Smooth muscle cell (in vitro differentiated cells): ENCODE measurements at regions not wholly inside any gene's neighbourhood (a gene's known extent, or its start where the extent isn't known, plus 50 kb on each side); places are given as distances from the start of the nearest gene placed in this dataset.

ENCODE experiments used
- DNase-seq: peaks from one replicate; lab custom pipeline; 2025; ENCODE audit not compliant: unreplicated experiment; lab: John Stamatoyannopoulos, UW
- H2AFZ ChIP-seq: fragments of 200-600 bp; sonication (generic); 2 replicates; pipeline ENCODE4 v1.6.0; 2016; ENCODE audit warnings: antibody characterized with exemption, low read depth, mild to moderate bottlenecking
- H3F3A ChIP-seq: fragments of 200-600 bp; sonication (generic); 2 replicates; pipeline ENCODE4 v1.6.0; 2017; ENCODE audit warnings: antibody characterized with exemption, low read depth
- H3K27ac ChIP-seq: fragments of 200-600 bp; sonication (generic); 2 replicates; pipeline ENCODE4 v1.5.1; 2016; ENCODE audit warnings: low read depth, mild to moderate bottlenecking
- H3K27me3 ChIP-seq: fragments of 200-600 bp; sonication (generic); 2 replicates; pipeline ENCODE4 v1.6.1; 2016; ENCODE audit warnings: low read depth, mild to moderate bottlenecking
- H3K36me3 ChIP-seq: fragments of 200-600 bp; sonication (generic); 2 replicates; pipeline ENCODE4 v1.5.1; 2016; ENCODE audit warnings: low read depth
- H3K4me1 ChIP-seq: fragments of 200-600 bp; sonication (generic); 2 replicates; pipeline ENCODE4 v1.5.1; 2016; ENCODE audit warnings: low read depth
- H3K4me2 ChIP-seq: fragments of 200-600 bp; sonication (generic); 2 replicates; pipeline ENCODE4 v1.6.0; 2016; ENCODE audit warnings: mild to moderate bottlenecking
- H3K4me3 ChIP-seq: fragments of 200-600 bp; sonication (generic); 2 replicates; pipeline ENCODE4 v1.5.1; 2016; ENCODE audit warnings: mild to moderate bottlenecking
- H3K79me2 ChIP-seq: fragments of 200-600 bp; sonication (generic); 2 replicates; pipeline ENCODE4 v1.6.0; 2016; ENCODE audit warnings: low read depth, mild to moderate bottlenecking
- H3K9ac ChIP-seq: fragments of 200-600 bp; sonication (generic); 2 replicates; pipeline ENCODE4 v1.6.0; 2016; ENCODE audit warnings: low read depth
- H3K9me3 ChIP-seq: fragments of 200-600 bp; sonication (generic); replicated peaks from 2 replicates; pipeline ENCODE4 v1.5.1; 2016; ENCODE audit warnings: low read depth
- H4K20me1 ChIP-seq: fragments of 200-600 bp; sonication (generic); 2 replicates; pipeline ENCODE4 v1.6.0; 2016; ENCODE audit warnings: low read depth
- WGBS: methylation state at CpG from one replicate; pipeline ENCODE4 v1.1.7; 2016; ENCODE audit warnings: low lambda C conversion rate; 5-methylcytosine and 5-hydroxymethylcytosine counted together
- TF ChIP-seq, protein P1 (sequence below): fragments of 200-600 bp; sonication (generic); IDR thresholded peaks from 2 replicates; pipeline ENCODE4 v1.5.1; 2017; ENCODE audit warnings: borderline replicate concordance, mild to moderate bottlenecking, antibody characterized with exemption; ENCODE audit not compliant: insufficient read depth, poor library complexity, severe bottlenecking

DNA sequence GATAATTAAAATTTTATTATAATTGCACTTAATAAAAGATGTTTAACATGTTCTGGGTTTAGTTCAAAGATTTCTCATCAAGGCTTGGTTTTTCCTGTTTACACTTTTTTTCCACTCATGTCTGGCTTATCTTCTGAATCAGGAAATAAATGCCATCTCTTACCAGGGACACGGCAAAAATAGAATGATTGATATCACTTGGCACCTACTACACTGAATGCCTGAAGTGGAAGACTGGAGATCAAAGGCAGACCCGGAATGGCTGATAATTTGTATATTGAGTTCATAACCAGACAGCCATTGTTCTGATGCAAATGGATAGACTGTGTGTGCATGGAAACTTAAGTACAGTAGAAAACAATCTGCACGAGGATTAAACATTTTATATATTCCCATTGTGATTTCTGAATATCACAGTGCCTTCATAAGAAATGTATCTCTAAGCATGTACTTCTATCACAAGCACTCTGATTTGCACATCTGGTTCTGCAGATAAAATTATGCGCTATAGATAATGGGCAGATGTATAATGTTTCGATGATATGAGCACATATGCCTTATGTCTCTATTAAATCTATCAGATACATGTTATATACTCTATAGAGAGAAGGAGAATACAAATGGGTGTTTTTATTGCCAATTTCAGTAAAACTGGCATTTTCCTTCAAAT lies 304.8 kb downstream of the RND3 start:
- H3F3A ChIP-seq: no peaks in the 10 kb centered on the region
- H3K4me1 ChIP-seq: no peaks in the 10 kb centered on the region
- H3K79me2 ChIP-seq: no peaks in the 10 kb centered on the region
- DNase-seq: no peak
- H3K27ac ChIP-seq: no peak overlapping the region
- H4K20me1 ChIP-seq: no peaks in the 10 kb centered on the region
- no peaks in the 10 kb centered on the region for H3K9me3 ChIP-seq
- H3K4me2 ChIP-seq: no peak overlapping the region
- H3K27me3 ChIP-seq: no peaks in the 10 kb centered on the region
- no peak overlapping the region for H2AFZ ChIP-seq
- H3K9ac ChIP-seq: no peak overlapping the region
- WGBS: 72% methylated on average over 5 of the region's 5 CpGs
- no peaks in the 10 kb centered on the region for H3K36me3 ChIP-seq
- TF ChIP-seq, protein P1, sequence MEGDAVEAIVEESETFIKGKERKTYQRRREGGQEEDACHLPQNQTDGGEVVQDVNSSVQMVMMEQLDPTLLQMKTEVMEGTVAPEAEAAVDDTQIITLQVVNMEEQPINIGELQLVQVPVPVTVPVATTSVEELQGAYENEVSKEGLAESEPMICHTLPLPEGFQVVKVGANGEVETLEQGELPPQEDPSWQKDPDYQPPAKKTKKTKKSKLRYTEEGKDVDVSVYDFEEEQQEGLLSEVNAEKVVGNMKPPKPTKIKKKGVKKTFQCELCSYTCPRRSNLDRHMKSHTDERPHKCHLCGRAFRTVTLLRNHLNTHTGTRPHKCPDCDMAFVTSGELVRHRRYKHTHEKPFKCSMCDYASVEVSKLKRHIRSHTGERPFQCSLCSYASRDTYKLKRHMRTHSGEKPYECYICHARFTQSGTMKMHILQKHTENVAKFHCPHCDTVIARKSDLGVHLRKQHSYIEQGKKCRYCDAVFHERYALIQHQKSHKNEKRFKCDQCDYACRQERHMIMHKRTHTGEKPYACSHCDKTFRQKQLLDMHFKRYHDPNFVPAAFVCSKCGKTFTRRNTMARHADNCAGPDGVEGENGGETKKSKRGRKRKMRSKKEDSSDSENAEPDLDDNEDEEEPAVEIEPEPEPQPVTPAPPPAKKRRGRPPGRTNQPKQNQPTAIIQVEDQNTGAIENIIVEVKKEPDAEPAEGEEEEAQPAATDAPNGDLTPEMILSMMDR: no peak
- no peak overlapping the region for H3K4me3 ChIP-seq

DNA sequence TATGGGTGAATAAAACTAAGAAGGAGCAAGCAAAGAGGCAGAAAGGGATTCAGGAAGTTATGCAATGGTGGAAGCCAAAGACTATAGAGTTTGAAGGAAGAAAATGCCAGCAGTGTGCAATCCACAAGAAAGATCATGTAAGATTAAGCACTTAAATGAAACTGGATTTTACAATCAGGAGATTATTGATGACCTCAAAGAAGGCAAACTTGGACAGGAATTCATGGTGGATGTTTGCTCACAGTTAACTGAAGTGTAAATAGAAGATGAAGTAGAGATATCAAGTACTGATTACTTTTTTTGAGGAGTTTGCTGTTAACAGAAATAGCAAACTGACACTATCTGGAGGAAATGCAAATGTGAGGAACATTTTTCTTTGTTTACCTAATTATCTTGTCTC lies 308.9 kb downstream of the RND3 start:
- Histone ChIP-seq H3K4me3 (no peak overlapping the region), H3K27ac (no peak overlapping the region), H3K9ac (no peak overlapping the region), H3K36me3 (no peaks in the 10 kb centered on the region), H3K4me2 (no peak overlapping the region), H3K27me3 (no peaks in the 10 kb centered on the region), H3F3A (no peaks in the 10 kb centered on the region), H3K9me3 (no peaks in the 10 kb centered on the region), H4K20me1 (no peaks in the 10 kb centered on the region), H3K4me1 (no peaks in the 10 kb centered on the region), H2AFZ (no peak overlapping the region), H3K79me2 (no peaks in the 10 kb centered on the region)
- TF ChIP-seq, protein P1: no peak
- no peak for DNase-seq

DNA sequence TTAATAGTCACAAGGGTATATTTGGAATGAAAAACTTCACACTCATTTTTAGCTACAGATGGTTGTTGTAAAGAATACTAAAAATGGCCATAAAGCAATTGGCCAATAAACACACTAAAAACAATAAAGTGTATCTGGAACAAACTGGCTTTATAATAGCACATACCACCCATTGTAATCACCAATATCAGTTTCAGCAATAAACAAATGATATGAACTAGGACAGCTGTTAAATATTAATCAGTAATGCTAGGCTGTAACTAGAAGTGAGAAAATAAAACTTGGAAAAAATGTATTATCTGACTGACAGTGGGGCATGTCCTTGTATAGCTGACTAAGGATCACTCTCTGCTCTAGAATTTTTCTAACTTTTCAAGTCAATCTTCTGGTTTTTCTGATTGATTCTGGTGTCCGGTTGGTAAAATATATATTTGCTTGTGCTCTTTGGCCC lies 312.5 kb downstream of the RND3 start:
- no peak overlapping the region for H3K9ac ChIP-seq
- H3K27me3 ChIP-seq: no peaks in the 10 kb centered on the region
- no peaks in the 10 kb centered on the region for H4K20me1 ChIP-seq
- WGBS: 72% methylated on average over 1 of the region's 1 CpG
- no peak overlapping the region for H3K27ac ChIP-seq
- no peaks in the 10 kb centered on the region for H3K79me2 ChIP-seq
- H3K36me3 ChIP-seq: no peaks in the 10 kb centered on the region
- TF ChIP-seq, protein P1: no peak
- no peaks in the 10 kb centered on the region for H3K9me3 ChIP-seq
- no peak overlapping the region for H3K4me2 ChIP-seq
- H2AFZ ChIP-seq: no peak overlapping the region
- no peaks in the 10 kb centered on the region for H3F3A ChIP-seq
- no peak for DNase-seq
- H3K4me3 ChIP-seq: no peak overlapping the region
- H3K4me1 ChIP-seq: no peaks in the 10 kb centered on the region
